Mesodermal cell (in vitro differentiated cells): ENCODE measurements at regions not wholly inside any gene's neighbourhood (a gene's known extent, or its start where the extent isn't known, plus 50 kb on each side); places are given as distances from the start of the nearest gene placed in this dataset.

Source experiments
- H3K27ac ChIP-seq: 2 replicates; pipeline ENCODE4 v1.7.0; 2013; ENCODE audit warnings: mild to moderate bottlenecking, low read depth, low read length, moderate library complexity; ENCODE audit not compliant: severe bottlenecking
- H3K36me3 ChIP-seq: 2 replicates; pipeline ENCODE4 v1.7.1; 2013; ENCODE audit warnings: mild to moderate bottlenecking, low read length, moderate library complexity; ENCODE audit not compliant: control insufficient read depth, insufficient read depth
- H3K4me1 ChIP-seq: one replicate; pipeline ENCODE4 v1.7.1; 2013; ENCODE audit warnings: mild to moderate bottlenecking, low read length; ENCODE audit not compliant: insufficient read depth, control insufficient read depth, poor library complexity, severe bottlenecking
- H3K4me3 ChIP-seq: 2 replicates; pipeline ENCODE4 v1.7.0; 2013; ENCODE audit warnings: low read length, control low read depth, mild to moderate bottlenecking; ENCODE audit not compliant: insufficient read depth, poor library complexity, severe bottlenecking; ENCODE audit errors: extremely low read depth
- H3K9me3 ChIP-seq: 2 replicates; pipeline ENCODE4 v1.7.1; 2013; ENCODE audit warnings: mild to moderate bottlenecking, low read length, moderate library complexity; ENCODE audit not compliant: control insufficient read depth
- WGBS, 2 experiments: methylation state at CpG; one replicate each; pipeline ENCODE4 v1.1.5; 2013; ENCODE audit warnings: missing lambda C conversion rate in 2 of 2; ENCODE audit not compliant: insufficient coverage in 2 of 2; 5-methylcytosine and 5-hydroxymethylcytosine counted together

DNA sequence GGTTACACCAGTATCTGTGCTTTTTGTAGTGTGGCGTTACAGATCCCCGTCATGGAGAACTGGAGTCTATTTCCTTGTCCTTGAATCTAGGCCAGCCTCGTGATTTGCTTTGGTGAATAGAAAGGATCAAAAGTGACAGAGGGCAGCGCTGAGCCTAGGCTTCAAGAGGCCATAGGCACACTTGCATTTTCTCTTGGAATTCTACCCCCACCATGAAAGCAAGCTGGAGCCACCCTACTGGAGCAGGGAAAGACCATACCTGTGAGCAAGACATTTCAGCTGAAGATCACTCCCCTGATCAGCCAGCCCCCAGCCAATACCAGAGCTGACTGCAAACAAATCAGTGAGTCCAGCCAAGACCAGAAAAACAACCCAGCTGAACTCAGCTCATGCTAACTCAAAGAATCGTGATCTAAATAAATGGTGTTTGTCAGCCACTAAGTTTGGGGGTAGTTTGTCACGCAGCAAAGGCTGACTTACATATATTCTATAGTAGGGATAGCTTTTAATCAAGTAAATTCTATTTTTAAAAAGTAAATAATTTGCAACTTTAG lies 521.9 kb upstream of the TBX3 start:
- Histone ChIP-seq H3K4me3 (no peak overlapping the region), H3K27ac (no peak overlapping the region), H3K36me3 (no peaks in the 10 kb centered on the region), H3K4me1 (peaks cover 11% of the 10 kb centered on the region), H3K9me3 (no peaks in the 10 kb centered on the region)
- 60 to 64% methylated on average over 3 to 4 of the region's 6 CpGs for WGBS, 2 experiments

- H3K4me1 ChIP-seq: peaks cover 11% of the 10 kb centered on the region
- no peak overlapping the region for H3K27ac ChIP-seq
- 64 to 85% methylated on average over 4 of the region's 10 CpGs for whole genome bisulfite sequencing, 2 experiments
- H3K9me3 ChIP-seq: no peaks in the 10 kb centered on the region
- H3K36me3 ChIP-seq: no peaks in the 10 kb centered on the region
- H3K4me3 ChIP-seq: no peak overlapping the region
These were observed 521.2 kb upstream of the TBX3 start for GRCh38 chr12:115204957-115205754.

GRCh38 chr12:115203701-115204100 lies 519.7 kb upstream of the TBX3 start:
- no peak overlapping the region for H3K27ac ChIP-seq
- peaks cover 22% of the 10 kb centered on the region for H3K4me1 ChIP-seq
- no peaks in the 10 kb centered on the region for H3K9me3 ChIP-seq
- WGBS, 2 experiments: 100% methylated on average over 2 of the region's 2 CpGs; no CpG with 5 or more reads in 1 of the 2 experiments
- H3K4me3 ChIP-seq: no peak overlapping the region
- H3K36me3 ChIP-seq: no peaks in the 10 kb centered on the region

DNA sequence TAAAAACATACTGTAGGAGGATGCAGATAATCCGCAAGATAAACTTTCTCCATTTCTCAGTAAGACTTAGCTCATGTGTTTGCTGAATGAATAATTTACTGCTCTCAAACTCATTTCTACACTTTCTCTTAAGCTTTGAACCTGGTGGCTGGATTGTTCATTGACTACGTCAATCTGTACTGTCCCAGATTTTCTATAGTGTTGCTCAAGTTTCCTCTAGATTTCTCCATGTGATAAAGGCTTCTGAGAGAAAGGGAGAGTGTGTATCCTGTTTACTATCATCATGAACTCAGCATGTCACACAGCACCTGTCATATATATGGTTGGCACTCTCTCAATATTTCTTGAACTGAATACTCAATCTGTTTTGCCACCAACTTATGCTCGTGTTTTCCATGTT lies 518.0 kb upstream of the TBX3 start:
- H3K36me3 ChIP-seq: no peaks in the 10 kb centered on the region
- peaks cover 12% of the 10 kb centered on the region for H3K4me1 ChIP-seq
- no peak overlapping the region for H3K4me3 ChIP-seq
- no peak overlapping the region for H3K27ac ChIP-seq
- no peaks in the 10 kb centered on the region for H3K9me3 ChIP-seq
- WGBS, 2 experiments: 100% methylated on average over 1 of the region's 3 CpGs; no CpG with 5 or more reads in 1 of the 2 experiments

- WGBS, 2 experiments: 89% methylated on average over 1 of the region's 1 CpG; no CpG with 5 or more reads in 1 of the 2 experiments
- H3K36me3 ChIP-seq: no peaks in the 10 kb centered on the region
- H3K27ac ChIP-seq: no peak overlapping the region
- no peak overlapping the region for H3K4me3 ChIP-seq
- H3K4me1 ChIP-seq: peaks cover 11% of the 10 kb centered on the region
- H3K9me3 ChIP-seq: no peaks in the 10 kb centered on the region
These were observed 515.9 kb upstream of the TBX3 start for GRCh38 chr12:115199831-115200230.

- Histone ChIP-seq H3K4me1 (peaks cover 9% of the 10 kb centered on the region), H3K36me3 (no peaks in the 10 kb centered on the region), H3K27ac (no peak overlapping the region), H3K4me3 (no peak overlapping the region), H3K9me3 (no peaks in the 10 kb centered on the region)
- 60 to 78% methylated on average over 1 of the region's 1 CpG for WGBS, 2 experiments
These were observed 510.9 kb upstream of the TBX3 start for GRCh38 chr12:115194857-115195256.

GRCh38 chr12:115194448-115194847 lies 510.5 kb upstream of the TBX3 start:
- H3K36me3 ChIP-seq: no peaks in the 10 kb centered on the region
- H3K9me3 ChIP-seq: no peaks in the 10 kb centered on the region
- no peak overlapping the region for H3K27ac ChIP-seq
- no peak overlapping the region for H3K4me3 ChIP-seq
- peaks cover 5% of the 10 kb centered on the region for H3K4me1 ChIP-seq
- WGBS, 2 experiments: 72 to 86% methylated on average over 4 to 5 of the region's 5 CpGs

- WGBS, 2 experiments: no CpG with 5 or more reads among the region's 2 CpGs
- Histone ChIP-seq H3K36me3 (no peaks in the 10 kb centered on the region), H3K27ac (no peak overlapping the region), H3K4me1 (no peaks in the 10 kb centered on the region), H3K4me3 (no peak overlapping the region), H3K9me3 (no peaks in the 10 kb centered on the region)
These were observed 507.4 kb upstream of the TBX3 start for GRCh38 chr12:115191342-115191741.

GRCh38 chr12:115190010-115190770 lies 506.2 kb upstream of the TBX3 start:
- no peak overlapping the region for H3K27ac ChIP-seq
- H3K9me3 ChIP-seq: no peaks in the 10 kb centered on the region
- no peak overlapping the region for H3K4me3 ChIP-seq
- WGBS, 2 experiments: 89 to 95% methylated on average over 2 to 3 of the region's 6 CpGs
- no peaks in the 10 kb centered on the region for H3K36me3 ChIP-seq
- H3K4me1 ChIP-seq: peaks cover 2% of the 10 kb centered on the region

- WGBS, 2 experiments: 87 to 100% methylated on average over 2 to 3 of the region's 4 CpGs
- peaks cover 7% of the 10 kb centered on the region for H3K4me1 ChIP-seq
- H3K27ac ChIP-seq: no peak overlapping the region
- no peaks in the 10 kb centered on the region for H3K36me3 ChIP-seq
- H3K9me3 ChIP-seq: no peaks in the 10 kb centered on the region
- no peak overlapping the region for H3K4me3 ChIP-seq
These were observed 501.5 kb upstream of the TBX3 start for GRCh38 chr12:115185506-115185905.
